Activated CD4-positive, alpha-beta memory T cell treated with anti-CD3 and anti-CD28 coated beads for 36 hours (primary cell): ENCODE measurements at regions not wholly inside any gene's neighbourhood (a gene's known extent, or its start where the extent isn't known, plus 50 kb on each side); places are given as distances from the start of the nearest gene placed in this dataset.

Source experiments
- CTCF ChIA-PET: fragments of 350-600 bp; sonication (Branson Sonifier 250); formaldehyde crosslinking; loops from one replicate; lab custom pipeline; 2021; ENCODE audit warnings: antibody characterized with exemption, inconsistent platforms; lab: Charles Lee
- POLR2A ChIA-PET: fragments of 350-600 bp; sonication (Branson Sonifier 250); formaldehyde crosslinking; loops from one replicate; lab custom pipeline; 2021; ENCODE audit warnings: antibody characterized with exemption; lab: Charles Lee
- DNase-seq: peaks from one replicate; pipeline ENCODE4 v3.0.0-alpha.2; 2020
- H3K27ac Mint-ChIP-seq: one replicate; pipeline ENCODE4 v1.8.0; 2021; ENCODE audit warnings: mixed read lengths
- H3K27me3 Mint-ChIP-seq: one replicate; pipeline ENCODE4 v1.8.0; 2021; ENCODE audit warnings: mixed read lengths
- H3K36me3 Mint-ChIP-seq: one replicate; pipeline ENCODE4 v1.8.0; 2021; ENCODE audit warnings: mixed read lengths
- H3K4me1 Mint-ChIP-seq: one replicate; pipeline ENCODE4 v1.8.0; 2021; ENCODE audit warnings: low read depth, mixed read lengths
- H3K4me3 Mint-ChIP-seq: one replicate; pipeline ENCODE4 v1.8.0; 2021; ENCODE audit warnings: mild to moderate bottlenecking, mixed read lengths
- H3K9me3 Mint-ChIP-seq: one replicate; pipeline ENCODE4 v1.8.0; 2021; ENCODE audit warnings: mixed read lengths
- intact Hi-C: fragments of 100-400 bp; cut with micrococcal nuclease; formaldehyde crosslinking; loops from one replicate; pipeline ENCODE4 v1.15.1; 2023

GRCh38 chr6:165722022-165722421 lies 59.0 kb upstream of the PDE10A start:
- Mint-ChIP-seq H3K9me3 (no peaks in the 10 kb centered on the region), H3K4me1 (no peaks in the 10 kb centered on the region), H3K4me3 (no peak overlapping the region), H3K36me3 (no peaks in the 10 kb centered on the region), H3K27ac (no peak overlapping the region), H3K27me3 (peaks cover 2% of the 10 kb centered on the region)
- POLR2A ChIA-PET = no interaction called here
- intact Hi-C loops = no loop called here
- CTCF ChIA-PET = no interaction called here
- no peak for DNase-seq

- POLR2A ChIA-PET = no interaction called here
- intact Hi-C loops = no loop called here
- no peak for DNase-seq
Observed at GRCh38 chr6:165721356-165721755, 58.3 kb upstream of the PDE10A start.

GRCh38 chr6:165718491-165718891 lies 55.5 kb upstream of the PDE10A start:
- intact Hi-C loops = no loop called here
- no peak for DNase-seq
- Mint-ChIP-seq H3K4me1 (no peaks in the 10 kb centered on the region), H3K4me3 (no peak overlapping the region), H3K27me3 (peaks cover 2% of the 10 kb centered on the region), H3K9me3 (no peaks in the 10 kb centered on the region), H3K27ac (no peak overlapping the region), H3K36me3 (no peaks in the 10 kb centered on the region)
- POLR2A ChIA-PET = no interaction called here
- CTCF ChIA-PET = no interaction called here

More at GRCh38 chr6:165721356-165721755, 58.3 kb upstream of the PDE10A start:
- H3K36me3 Mint-ChIP-seq = no peaks in the 10 kb centered on the region
- H3K27me3 Mint-ChIP-seq = peaks cover 2% of the 10 kb centered on the region
- CTCF ChIA-PET = no interaction called here
- no peaks in the 10 kb centered on the region for H3K4me1 Mint-ChIP-seq
- H3K4me3 Mint-ChIP-seq = no peak overlapping the region
- no peaks in the 10 kb centered on the region for H3K9me3 Mint-ChIP-seq
- H3K27ac Mint-ChIP-seq = no peak overlapping the region

- H3K27ac Mint-ChIP-seq = no peak overlapping the region
- H3K36me3 Mint-ChIP-seq = no peaks in the 10 kb centered on the region
- H3K9me3 Mint-ChIP-seq = no peaks in the 10 kb centered on the region
- ChIA-PET CTCF (no interaction called here), POLR2A (no interaction called here)
- H3K4me1 Mint-ChIP-seq = no peaks in the 10 kb centered on the region
- no peak overlapping the region for H3K4me3 Mint-ChIP-seq
- intact Hi-C loops = no loop called here
- H3K27me3 Mint-ChIP-seq = peaks cover 2% of the 10 kb centered on the region
- no peak for DNase-seq
Observed at GRCh38 chr6:165717732-165718465, 54.9 kb upstream of the PDE10A start.

- H3K27ac Mint-ChIP-seq = no peak overlapping the region
- ChIA-PET CTCF (no interaction called here), POLR2A (no interaction called here)
- no peak overlapping the region for H3K4me3 Mint-ChIP-seq
- intact Hi-C loops = no loop called here
- no peaks in the 10 kb centered on the region for H3K9me3 Mint-ChIP-seq
- peaks cover 2% of the 10 kb centered on the region for H3K27me3 Mint-ChIP-seq
- H3K36me3 Mint-ChIP-seq = no peaks in the 10 kb centered on the region
- H3K4me1 Mint-ChIP-seq = no peaks in the 10 kb centered on the region
- DNase-seq = no peak
Observed at GRCh38 chr6:165716886-165717285, 53.8 kb upstream of the PDE10A start.

GRCh38 chr6:165715428-165715827 lies 52.4 kb upstream of the PDE10A start:
- POLR2A ChIA-PET = no interaction called here
- no peak for DNase-seq
- H3K27ac Mint-ChIP-seq = no peak overlapping the region
- intact Hi-C loops = no loop called here
- CTCF ChIA-PET = no interaction called here
- H3K27me3 Mint-ChIP-seq = peaks cover 4% of the 10 kb centered on the region
- H3K4me1 Mint-ChIP-seq = no peaks in the 10 kb centered on the region
- no peaks in the 10 kb centered on the region for H3K9me3 Mint-ChIP-seq
- no peak overlapping the region for H3K4me3 Mint-ChIP-seq
- no peaks in the 10 kb centered on the region for H3K36me3 Mint-ChIP-seq

GRCh38 chr6:165714907-165715306 lies 51.9 kb upstream of the PDE10A start:
- POLR2A ChIA-PET = no interaction called here
- intact Hi-C loops = no loop called here
- no peaks in the 10 kb centered on the region for H3K36me3 Mint-ChIP-seq

GRCh38 chr6:165713845-165714466 lies 50.9 kb upstream of the PDE10A start:
- peaks cover 4% of the 10 kb centered on the region for H3K27me3 Mint-ChIP-seq

More at GRCh38 chr6:165714907-165715306, 51.9 kb upstream of the PDE10A start:
- Mint-ChIP-seq H3K27me3 (peaks cover 4% of the 10 kb centered on the region), H3K9me3 (no peaks in the 10 kb centered on the region), H3K4me3 (no peak overlapping the region), H3K4me1 (no peaks in the 10 kb centered on the region), H3K27ac (no peak overlapping the region)
- CTCF ChIA-PET = no interaction called here
- no peak for DNase-seq

More at GRCh38 chr6:165713845-165714466, 50.9 kb upstream of the PDE10A start:
- H3K36me3 Mint-ChIP-seq = no peaks in the 10 kb centered on the region
- peaks cover 3% of the 10 kb centered on the region for H3K9me3 Mint-ChIP-seq
- no peaks in the 10 kb centered on the region for H3K4me1 Mint-ChIP-seq
- H3K4me3 Mint-ChIP-seq = no peak overlapping the region
- intact Hi-C loops = no loop called here
- POLR2A ChIA-PET = no interaction called here
- no peak overlapping the region for H3K27ac Mint-ChIP-seq
- CTCF ChIA-PET = no interaction called here
- DNase-seq = no peak
